H1 (cell line): ENCODE measurements at regions not wholly inside any gene's neighbourhood (a gene's known extent, or its start where the extent isn't known, plus 50 kb on each side); places are given as distances from the start of the nearest gene placed in this dataset.
A peak's percentile ranks its signal among the peaks of the same experiment; 100 is the strongest.

Experiments used
- CTCF ChIA-PET: fragments of 300-600 bp; sonication (Branson Sonifier 250); formaldehyde crosslinking; loops from one replicate; lab custom pipeline; 2021; ENCODE audit not compliant: partially characterized antibody; lab: Charles Lee
- POLR2A ChIA-PET: fragments of 300-600 bp; sonication (Branson Sonifier 250); formaldehyde crosslinking; loops from one replicate; lab custom pipeline; 2021; ENCODE audit warnings: inconsistent platforms; ENCODE audit not compliant: partially characterized antibody; lab: Charles Lee
- DNase-seq, 2 experiments: peaks; one replicate each; pipeline versions ENCODE4 v3.0.0 to v3.0.0-alpha.2; 2010 to 2022; ENCODE audit warnings: low spot score in 2 of 2, low read depth in 1 of 2, mixed read lengths in 1 of 2
- FAIRE-seq: peaks from 2 replicates; lab custom pipeline; 2011; peaks lifted over from hg19 to GRCh38; lab: Jason Lieb, UNC
- H2AFZ ChIP-seq: 2 replicates; pipeline ENCODE4 v1.8.1; 2012; ENCODE audit warnings: low read length, inconsistent platforms
- H2AK5ac ChIP-seq: 2 replicates; pipeline ENCODE4 v1.6.1; 2013; ENCODE audit warnings: low read depth, low read length
- H2BK120ac ChIP-seq: replicated peaks from 2 replicates; pipeline ENCODE3; 2013; ENCODE audit warnings: low read depth, low read length, inconsistent platforms
- H2BK12ac ChIP-seq: 2 replicates; pipeline ENCODE4 v1.6.1; 2013; ENCODE audit warnings: low read depth, low read length
- H2BK15ac ChIP-seq: 2 replicates; pipeline ENCODE4 v1.6.1; 2013; ENCODE audit warnings: low read length
- H2BK20ac ChIP-seq: 2 replicates; pipeline ENCODE4 v1.6.1; 2013; ENCODE audit warnings: low read length
- H2BK5ac ChIP-seq: 2 replicates; pipeline ENCODE4 v1.6.1; 2013; ENCODE audit warnings: low read depth, low read length
- H3K14ac ChIP-seq: 2 replicates; pipeline ENCODE4 v1.6.1; 2013; ENCODE audit warnings: inconsistent platforms; ENCODE audit not compliant: insufficient read length
- H3K18ac ChIP-seq: 2 replicates; pipeline ENCODE4 v1.6.1; 2013; ENCODE audit warnings: low read length; ENCODE audit errors: extremely low read depth
- H3K23ac ChIP-seq: 2 replicates; pipeline ENCODE4 v1.6.1; 2013; ENCODE audit warnings: inconsistent platforms; ENCODE audit not compliant: insufficient read length
- H3K23me2 ChIP-seq: 2 replicates; pipeline ENCODE4 v1.6.1; 2013; ENCODE audit warnings: low read depth, low read length
- H3K27ac ChIP-seq: 2 replicates; pipeline ENCODE4 v1.6.1; 2011; ENCODE audit warnings: low read depth, low read length, inconsistent platforms
- H3K27me3 ChIP-seq, 4 experiments: replicated peaks in 1 of 4; 1 replicate in 1 of 4; 2 replicates in 3 of 4; pipeline versions ENCODE4 v1.6.1 to v1.8.1; 2011 to 2013; ENCODE audit warnings: low read length in 3 of 4, mild to moderate bottlenecking in 3 of 4, inconsistent platforms in 2 of 4, mixed read lengths in 2 of 4, moderate library complexity in 1 of 4; ENCODE audit not compliant: control insufficient read depth in 3 of 4, insufficient read depth in 3 of 4; ENCODE audit errors: extremely low read depth in 1 of 4
- H3K36me3 ChIP-seq, 4 experiments: 2 replicates each; pipeline versions ENCODE4 v1.6.1 to v1.8.1; 2011 to 2013; ENCODE audit warnings: mild to moderate bottlenecking in 4 of 4, low read length in 3 of 4, moderate library complexity in 2 of 4, control low read depth in 1 of 4, inconsistent platforms in 1 of 4; ENCODE audit not compliant: insufficient read depth in 4 of 4, control insufficient read depth in 2 of 4
- H3K4ac ChIP-seq: replicated peaks from 2 replicates; pipeline ENCODE3; 2013; ENCODE audit warnings: low read length, low read depth, mixed read lengths, inconsistent platforms; ENCODE audit not compliant: insufficient read length
- H3K4me1 ChIP-seq, 4 experiments: replicated peaks in 1 of 4; 1 replicate in 1 of 4; 2 replicates in 3 of 4; pipeline versions ENCODE4 v1.6.1 to v1.8.1; 2011 to 2013; ENCODE audit warnings: low read length in 3 of 4, inconsistent platforms in 2 of 4, mixed read lengths in 1 of 4; ENCODE audit not compliant: insufficient read depth in 4 of 4, control insufficient read depth in 3 of 4
- H3K4me2 ChIP-seq, 2 experiments: 2 replicates each; pipeline versions ENCODE4 v1.6.1 to v1.8.1; 2011 to 2013; ENCODE audit warnings: low read depth in 2 of 2, low read length in 2 of 2, control low read depth in 1 of 2, inconsistent platforms in 1 of 2, mild to moderate bottlenecking in 1 of 2; ENCODE audit not compliant: insufficient read depth in 1 of 2
- H3K4me3 ChIP-seq, 4 experiments: fragments of 200-600, 300-600 bp in 1 of 4; sonication (generic), shearing (Covaris generic), sonication (Bioruptor Twin) in 1 of 4; 2 replicates each; pipeline versions ENCODE4 v1.5.1 to v1.8.1; 2011 to 2016; ENCODE audit warnings: low read length in 4 of 4, low read depth in 3 of 4, control low read depth in 2 of 4, inconsistent platforms in 2 of 4, mild to moderate bottlenecking in 2 of 4, mixed read lengths in 1 of 4, moderate library complexity in 1 of 4; ENCODE audit not compliant: insufficient read depth in 2 of 4; ENCODE audit errors: extremely low read depth in 1 of 4
- H3K56ac ChIP-seq: replicated peaks from 2 replicates; pipeline ENCODE3; 2013; ENCODE audit warnings: low read depth, mild to moderate bottlenecking, mixed read lengths, low read length, inconsistent platforms; ENCODE audit not compliant: insufficient read length
- H3K79me1 ChIP-seq: 2 replicates; pipeline ENCODE4 v1.6.1; 2013; ENCODE audit warnings: low read depth, low read length, control low read depth
- H3K79me2 ChIP-seq, 2 experiments: 2 replicates each; pipeline versions ENCODE4 v1.6.1 to v1.8.1; 2012 to 2013; ENCODE audit warnings: low read length in 2 of 2, mild to moderate bottlenecking in 2 of 2, inconsistent platforms in 1 of 2; ENCODE audit not compliant: insufficient read depth in 2 of 2, control insufficient read depth in 1 of 2
- H3K9ac ChIP-seq, 4 experiments: replicated peaks in 1 of 4; 1 replicate in 1 of 4; 2 replicates in 3 of 4; pipeline versions ENCODE4 v1.6.1 to v1.8.1; 2011 to 2013; ENCODE audit warnings: low read depth in 3 of 4, low read length in 3 of 4, control low read depth in 2 of 4, mild to moderate bottlenecking in 2 of 4, moderate library complexity in 2 of 4, inconsistent platforms in 1 of 4; ENCODE audit errors: extremely low read depth in 1 of 4
- H3K9me3 ChIP-seq, 2 experiments: 2 replicates each; pipeline versions ENCODE4 v1.6.1 to v1.8.1; 2012 to 2013; ENCODE audit warnings: mild to moderate bottlenecking in 2 of 2, moderate library complexity in 2 of 2, control low read depth in 1 of 2, inconsistent platforms in 1 of 2, low read depth in 1 of 2, low read length in 1 of 2, mixed read lengths in 1 of 2; ENCODE audit not compliant: insufficient read depth in 2 of 2
- H4K20me1 ChIP-seq, 2 experiments: replicated peaks in 1 of 2; 2 replicates each; pipeline versions ENCODE3 to v1.8.1; 2011 to 2013; ENCODE audit warnings: inconsistent platforms in 2 of 2, low read length in 2 of 2, mild to moderate bottlenecking in 1 of 2; ENCODE audit not compliant: insufficient read depth in 2 of 2, control insufficient read depth in 1 of 2
- H4K5ac ChIP-seq: 2 replicates; pipeline ENCODE4 v1.6.1; 2013; ENCODE audit warnings: low read length, low read depth, mixed read lengths, inconsistent platforms; ENCODE audit not compliant: insufficient read length
- H4K8ac ChIP-seq: 2 replicates; pipeline ENCODE4 v1.8.0; 2013; ENCODE audit warnings: mild to moderate bottlenecking, moderate library complexity, low read length, inconsistent platforms; ENCODE audit not compliant: insufficient read depth; ENCODE audit errors: extremely low read depth
- H4K91ac ChIP-seq: replicated peaks from 2 replicates; pipeline ENCODE3; 2013; ENCODE audit warnings: low read length, mixed read lengths, inconsistent platforms; ENCODE audit not compliant: insufficient read length
- ATF3 ChIP-seq: IDR thresholded peaks from 2 replicates; pipeline ENCODE4 v1.6.1; 2011; ENCODE audit warnings: low read depth, mild to moderate bottlenecking, low read length; ENCODE audit not compliant: insufficient read depth
- BACH1 ChIP-seq: IDR thresholded peaks from 2 replicates; pipeline ENCODE4 v1.6.1; 2012; ENCODE audit warnings: low read length, improper control_type of control experiment
- EZH2 ChIP-seq: fragments of 200-600 bp; sonication (generic); IDR thresholded peaks from 2 replicates; pipeline ENCODE4 v1.7.1; 2012; ENCODE audit warnings: low read depth, mild to moderate bottlenecking, moderate library complexity, low read length, inconsistent platforms; ENCODE audit not compliant: severe bottlenecking
- GTF2F1 ChIP-seq: IDR thresholded peaks from 2 replicates; pipeline ENCODE4 v1.6.1; 2012; ENCODE audit warnings: low read depth, low read length, improper control_type of control experiment, borderline replicate concordance
- KDM1A ChIP-seq: fragments of 200-600, 300-600 bp; sonication (generic); IDR thresholded peaks from 2 replicates; pipeline ENCODE4 v1.7.1; 2016; ENCODE audit warnings: mild to moderate bottlenecking, low read length, borderline replicate concordance
- KDM5A ChIP-seq: fragments of 200-600 bp; IDR thresholded peaks from 2 replicates; pipeline ENCODE4 v1.7.1; 2012; ENCODE audit warnings: mild to moderate bottlenecking, low read length, inconsistent platforms, mixed read lengths
- PHF8 ChIP-seq: fragments of 200-600 bp; sonication (generic); conservative IDR thresholded peaks from 2 replicates; pipeline ENCODE4 v1.7.1; 2012; ENCODE audit warnings: low read depth, mild to moderate bottlenecking, inconsistent platforms, low read length, moderate library complexity
- POLR2A ChIP-seq, 2 experiments: IDR thresholded peaks; 1 replicate in 1 of 2; 2 replicates in 1 of 2; pipeline ENCODE4 v1.6.1; 2011; ENCODE audit warnings: low read depth in 2 of 2, low read length in 2 of 2, mild to moderate bottlenecking in 2 of 2; ENCODE audit errors: control extremely low read depth in 1 of 2
- POLR2AphosphoS5 ChIP-seq: IDR thresholded peaks from 2 replicates; pipeline ENCODE4 v1.6.1; 2011; ENCODE audit warnings: low read depth, low read length
- RNF2 ChIP-seq: fragments of 200-900, 300-1000 bp; sonication (generic); IDR thresholded peaks from 2 replicates; pipeline ENCODE4 v1.7.1; 2016; ENCODE audit warnings: borderline replicate concordance, low read depth, mild to moderate bottlenecking, antibody characterized with exemption, low read length; ENCODE audit not compliant: poor library complexity, severe bottlenecking; ENCODE audit errors: missing control alignments
- SAP30 ChIP-seq: fragments of 300-600 bp; sonication (generic); IDR thresholded peaks from 2 replicates; pipeline ENCODE4 v1.7.1; 2012; ENCODE audit warnings: low read length, moderate library complexity, mild to moderate bottlenecking, inconsistent platforms; ENCODE audit not compliant: insufficient read depth, insufficient replicate concordance
- SIN3A ChIP-seq, 2 experiments: IDR thresholded peaks in 1 of 2; conservative IDR thresholded peaks in 1 of 2; 2 replicates each; pipeline ENCODE4 v1.6.1; 2011 to 2012; ENCODE audit warnings: low read length in 2 of 2, improper control_type of control experiment in 1 of 2, low read depth in 1 of 2, mild to moderate bottlenecking in 1 of 2
- SP4 ChIP-seq: IDR thresholded peaks from 2 replicates; pipeline ENCODE4 v1.6.1; 2012; ENCODE audit warnings: low read length, inconsistent platforms
- SRF ChIP-seq: IDR thresholded peaks from 2 replicates; pipeline ENCODE4 v1.6.1; 2011; ENCODE audit warnings: mild to moderate bottlenecking, low read depth, low read length, moderate library complexity
- WGBS, 2 experiments: shearing (Covaris generic) in 1 of 2; methylation state at CpG; one replicate each; pipeline versions ENCODE4 v1.1.6 to v1.1.7; 2013 to 2015; ENCODE audit warnings: low lambda C conversion rate in 2 of 2, mixed read lengths in 2 of 2, inconsistent platforms in 1 of 2, low coverage in 1 of 2, missing lambda C conversion rate in 1 of 2; ENCODE audit not compliant: insufficient replicate concordance in 2 of 2, insufficient coverage in 1 of 2, insufficient read length in 1 of 2; ENCODE audit errors: extremely low coverage in 1 of 2, missing lambda C conversion rate in 1 of 2; 5-methylcytosine and 5-hydroxymethylcytosine counted together

- no peaks in the 10 kb centered on the region for H3K9me3 ChIP-seq
- H3K4me1 ChIP-seq: peaks cover 0 to 6% (median 3%) of the 10 kb centered on the region in 4 experiments; a peak in 4 of 7 replicates
- no peaks in the 10 kb centered on the region for H3K27me3 ChIP-seq
- H4K91ac ChIP-seq: no peak overlapping the region
- no peaks in the 10 kb centered on the region for H3K79me1 ChIP-seq
- DNase-seq: no peak
- no peak overlapping the region for H3K4ac ChIP-seq
- FAIRE-seq: no peak
- no peak overlapping the region for H3K14ac ChIP-seq
- peak overlapping the region in 1 of 2 experiments; percentile 32; a peak in 2 of 4 replicates for H3K4me2 ChIP-seq
- H2AK5ac ChIP-seq: no peak overlapping the region
- no peak overlapping the region for H2BK5ac ChIP-seq
- H3K23ac ChIP-seq: no peak overlapping the region
- peak overlapping the region; percentile 69; the same call in 1 of the 2 replicates for H2AFZ ChIP-seq
- no peak overlapping the region for H2BK120ac ChIP-seq
- no peak overlapping the region for H3K27ac ChIP-seq
- H2BK20ac ChIP-seq: no peak overlapping the region
- no peaks in the 10 kb centered on the region for H3K79me2 ChIP-seq
- no peak overlapping the region for H3K56ac ChIP-seq
- H2BK12ac ChIP-seq: no peak overlapping the region
- ChIA-PET POLR2A (no interaction called here), CTCF (interaction anchor here (0.8 kb wide), 1 partner anchor 20 kb away, joined by 3 read pairs; no protein-coding TSS in a partner anchor)
- no peak overlapping the region for H2BK15ac ChIP-seq
- H3K36me3 ChIP-seq: no peaks in the 10 kb centered on the region
- no peaks in the 10 kb centered on the region for H4K20me1 ChIP-seq
- H4K5ac ChIP-seq: no peak overlapping the region
- H3K4me3 ChIP-seq: no peak overlapping the region
- H3K23me2 ChIP-seq: no peaks in the 10 kb centered on the region
- 58% methylated on average over 1 of the region's 1 CpG; no CpG with 5 or more reads in 1 of the 2 experiments for WGBS, 2 experiments
- no peak overlapping the region for H4K8ac ChIP-seq
- no peak overlapping the region for H3K9ac ChIP-seq
- no peak overlapping the region for H3K18ac ChIP-seq
- TF ChIP-seq SIN3A (conservative IDR thresholded peaks at IDR 0.05 in 1 of 2, IDR thresholded peaks at IDR 0.05 in 1 of 2; ENCODE audit: low read depth in 1 of 2, low read length in 2 of 2): no peak
- TF ChIP-seq RNF2: no peak
- no peak for TF ChIP-seq KDM5A
- TF ChIP-seq SAP30: no peak
- no peak for TF ChIP-seq SP4
- no peak for TF ChIP-seq EZH2
- TF ChIP-seq SRF: no peak
- TF ChIP-seq POLR2AphosphoS5: no peak
- TF ChIP-seq BACH1: no peak
- TF ChIP-seq ATF3: no peak
- TF ChIP-seq POLR2A (IDR thresholded peaks at IDR 0.05; ENCODE audit: control extremely low read depth in 1 of 2, low read depth in 2 of 2, low read length in 2 of 2): no peak
- TF ChIP-seq PHF8: no peak
- TF ChIP-seq GTF2F1: no peak
- TF ChIP-seq KDM1A: no peak
These were observed 51.8 kb upstream of the KIRREL3 start for GRCh38 chr11:127052404-127052803.
